ENCODE measurements at regions not wholly inside any gene's neighbourhood (a gene's known extent, or its start where the extent isn't known, plus 50 kb on each side); places are given as distances from the start of the nearest gene placed in this dataset.
"Not testable (repeated sequence)": the region's sequence is repeated elsewhere in the genome, so short reads cannot be mapped to it uniquely, and the experiment has no call there.

DNA sequence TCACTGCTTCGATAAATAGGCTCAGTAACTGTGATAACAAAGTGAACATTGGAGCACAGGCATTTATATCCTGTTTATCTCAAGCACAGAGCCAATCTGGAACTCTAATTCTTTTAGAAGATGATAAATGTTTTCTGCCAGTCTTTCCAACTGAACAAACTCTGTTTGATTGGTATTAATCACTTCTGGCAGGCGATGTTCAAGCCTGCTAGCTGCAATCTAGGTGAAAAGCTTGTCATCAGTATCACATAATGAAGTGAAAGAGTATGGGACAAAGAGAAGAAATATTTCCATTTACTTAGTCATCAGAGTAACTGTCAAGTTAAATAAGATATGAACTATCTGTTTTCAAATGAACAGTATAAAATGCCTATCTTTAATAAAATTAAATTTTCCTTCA, 577.3 kb downstream of the VGLL3 start:
- Histone ChIP-seq H3K27ac (no peak overlapping the region), H3K9me3 (no peaks in the 10 kb centered on the region), H3K36me3 (no peaks in the 10 kb centered on the region), H3K27me3 (no peaks in the 10 kb centered on the region), H3K4me1 (no peaks in the 10 kb centered on the region), H3K4me3 (no peak overlapping the region)
- DNase-seq, result no peak
- TF ChIP-seq POLR2A (IDR thresholded peaks at IDR 0.05), result no peak
- TF ChIP-seq, protein P1, sequence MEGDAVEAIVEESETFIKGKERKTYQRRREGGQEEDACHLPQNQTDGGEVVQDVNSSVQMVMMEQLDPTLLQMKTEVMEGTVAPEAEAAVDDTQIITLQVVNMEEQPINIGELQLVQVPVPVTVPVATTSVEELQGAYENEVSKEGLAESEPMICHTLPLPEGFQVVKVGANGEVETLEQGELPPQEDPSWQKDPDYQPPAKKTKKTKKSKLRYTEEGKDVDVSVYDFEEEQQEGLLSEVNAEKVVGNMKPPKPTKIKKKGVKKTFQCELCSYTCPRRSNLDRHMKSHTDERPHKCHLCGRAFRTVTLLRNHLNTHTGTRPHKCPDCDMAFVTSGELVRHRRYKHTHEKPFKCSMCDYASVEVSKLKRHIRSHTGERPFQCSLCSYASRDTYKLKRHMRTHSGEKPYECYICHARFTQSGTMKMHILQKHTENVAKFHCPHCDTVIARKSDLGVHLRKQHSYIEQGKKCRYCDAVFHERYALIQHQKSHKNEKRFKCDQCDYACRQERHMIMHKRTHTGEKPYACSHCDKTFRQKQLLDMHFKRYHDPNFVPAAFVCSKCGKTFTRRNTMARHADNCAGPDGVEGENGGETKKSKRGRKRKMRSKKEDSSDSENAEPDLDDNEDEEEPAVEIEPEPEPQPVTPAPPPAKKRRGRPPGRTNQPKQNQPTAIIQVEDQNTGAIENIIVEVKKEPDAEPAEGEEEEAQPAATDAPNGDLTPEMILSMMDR (IDR thresholded peaks at IDR 0.05), result no peak

DNA sequence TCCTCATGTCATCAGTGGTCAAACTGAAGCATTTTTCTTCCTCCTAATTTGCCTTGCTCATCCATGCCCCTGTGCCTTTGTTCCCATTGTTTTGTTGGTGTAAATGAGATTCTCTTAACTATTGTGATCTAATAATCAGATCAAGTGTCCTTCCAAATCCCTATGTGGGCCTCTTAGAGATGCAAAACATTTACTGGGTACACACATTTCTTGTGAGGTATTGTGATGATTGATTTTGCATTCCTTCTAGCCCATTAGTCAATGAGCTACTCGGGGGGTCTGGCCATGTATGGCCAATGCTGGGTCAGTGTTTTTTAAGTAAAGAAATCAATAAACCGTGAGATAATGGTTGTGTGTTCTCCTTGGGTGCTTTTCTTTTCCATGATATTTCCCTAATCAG, 580.4 kb downstream of the VGLL3 start:
- no peak overlapping the region for H3K27ac ChIP-seq
- no peak overlapping the region for H3K4me3 ChIP-seq
- TF ChIP-seq, protein P1 (IDR thresholded peaks at IDR 0.05), result no peak
- TF ChIP-seq POLR2A (IDR thresholded peaks at IDR 0.05), result no peak
- H3K27me3 ChIP-seq, result no peaks in the 10 kb centered on the region
- H3K9me3 ChIP-seq, result no peaks in the 10 kb centered on the region
- H3K36me3 ChIP-seq, result no peaks in the 10 kb centered on the region
- no peaks in the 10 kb centered on the region for H3K4me1 ChIP-seq
- DNase-seq, result no peak

DNA sequence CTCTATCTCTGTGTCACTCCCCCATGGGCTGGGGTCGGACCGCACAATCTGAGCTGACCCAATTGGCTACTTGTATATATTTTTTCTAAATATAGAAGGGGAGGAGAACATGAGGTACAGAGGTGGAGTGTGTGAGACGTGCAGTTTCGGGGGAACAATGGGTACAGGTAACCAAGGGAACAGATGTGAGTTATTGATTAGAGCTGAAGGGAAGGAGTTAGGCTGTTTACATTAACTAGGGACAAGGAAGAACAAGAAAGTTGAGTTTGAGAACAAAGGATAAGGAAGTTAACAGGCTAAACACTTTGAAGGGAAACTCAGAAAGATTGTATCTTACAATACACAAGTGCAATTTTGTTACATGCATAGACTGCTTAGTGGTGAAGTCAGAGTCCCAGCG, 601.2 kb downstream of the VGLL3 start:
- H3K27me3 ChIP-seq, H3K9me3 ChIP-seq, H3K4me3 ChIP-seq, H3K27ac ChIP-seq, H3K36me3 ChIP-seq, DNase-seq, H3K4me1 ChIP-seq: not testable (repeated sequence)

DNA sequence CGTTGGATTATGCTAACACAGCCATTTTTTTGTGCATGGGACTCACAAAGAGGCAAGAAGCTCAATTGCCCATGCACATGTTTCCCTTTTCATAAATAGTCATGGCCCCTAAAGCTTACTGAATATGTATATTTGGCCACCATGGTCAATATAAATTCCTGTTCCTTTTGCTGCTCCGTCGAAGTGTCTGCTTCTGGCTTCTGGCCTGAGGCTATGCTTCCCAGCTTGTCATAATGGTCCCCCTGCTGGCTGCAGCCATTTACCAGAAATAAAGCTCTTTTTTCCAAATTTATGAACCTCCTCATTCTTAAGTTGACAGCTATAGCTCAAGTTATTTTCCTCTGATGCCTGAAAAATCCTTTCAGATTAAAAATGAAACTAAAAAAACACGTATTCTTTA, 602.1 kb downstream of the VGLL3 start:
- Histone ChIP-seq H3K4me3 (no peak overlapping the region), H3K4me1 (no peaks in the 10 kb centered on the region), H3K27ac (no peak overlapping the region), H3K36me3 (no peaks in the 10 kb centered on the region), H3K9me3 (no peaks in the 10 kb centered on the region), H3K27me3 (no peaks in the 10 kb centered on the region)
- TF ChIP-seq, protein P1 (IDR thresholded peaks at IDR 0.05), result no peak
- TF ChIP-seq POLR2A (IDR thresholded peaks at IDR 0.05), result no peak
- no peak for DNase-seq

DNA sequence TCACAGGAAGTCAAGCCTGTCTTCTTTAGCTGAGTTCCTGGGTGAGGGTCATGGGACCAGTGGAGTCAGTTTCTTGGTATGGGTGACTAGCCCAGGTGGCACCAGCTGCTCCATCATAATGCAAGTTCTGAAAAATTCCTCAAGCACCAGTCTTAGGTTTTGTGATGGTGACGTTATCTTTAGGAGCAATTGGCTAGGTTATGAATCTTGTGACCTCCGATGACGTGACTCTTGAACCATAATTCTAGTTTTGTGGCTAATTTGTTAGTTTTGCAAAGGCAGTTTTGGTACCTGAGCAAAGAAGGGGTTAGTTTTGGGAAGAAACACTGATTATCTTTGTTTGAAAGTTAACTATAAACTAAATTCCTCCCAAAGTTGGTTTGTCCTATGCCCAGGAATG, 608.4 kb downstream of the VGLL3 start:
- no peak for TF ChIP-seq POLR2A (IDR thresholded peaks at IDR 0.05)
- TF ChIP-seq, protein P1 (IDR thresholded peaks at IDR 0.05), result no peak
- Histone ChIP-seq H3K4me3 (no peak overlapping the region), H3K9me3 (no peaks in the 10 kb centered on the region), H3K27me3 (no peaks in the 10 kb centered on the region), H3K36me3 (no peaks in the 10 kb centered on the region), H3K27ac (no peak overlapping the region), H3K4me1 (no peaks in the 10 kb centered on the region)
- DNase-seq, result no peak

DNA sequence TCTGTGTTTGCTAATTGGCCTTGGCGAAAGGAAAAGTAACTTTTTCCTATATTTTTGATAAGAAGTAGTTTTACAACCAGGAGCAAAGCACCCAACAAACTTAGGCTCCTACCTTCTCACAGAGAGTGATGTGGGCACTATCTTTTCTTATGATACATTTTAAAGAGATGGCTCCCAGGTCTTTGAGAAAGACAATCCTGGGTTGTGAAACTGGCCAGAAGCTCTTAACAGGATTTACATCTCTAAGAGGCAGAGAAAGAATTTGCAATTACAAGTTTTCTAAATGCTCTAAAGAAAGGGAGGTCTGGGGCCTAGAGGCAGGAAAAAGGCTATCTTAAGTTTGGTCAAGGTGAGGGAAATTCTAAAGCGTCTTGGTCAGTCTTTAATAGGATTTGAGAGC, 609.7 kb downstream of the VGLL3 start:
- no peak for DNase-seq
- TF ChIP-seq, protein P1 (IDR thresholded peaks at IDR 0.05), result no peak
- no peak for TF ChIP-seq POLR2A (IDR thresholded peaks at IDR 0.05)
- no peaks in the 10 kb centered on the region for H3K9me3 ChIP-seq
- H3K27ac ChIP-seq, result no peak overlapping the region
- H3K36me3 ChIP-seq, result no peaks in the 10 kb centered on the region
- H3K4me3 ChIP-seq, result no peak overlapping the region
- H3K27me3 ChIP-seq, result no peaks in the 10 kb centered on the region
- H3K4me1 ChIP-seq, result no peaks in the 10 kb centered on the region

All from Peyer's patch (tissue), 4 donors.